Liver (tissue), 3 donors: ENCODE measurements at regions not wholly inside any gene's neighbourhood (a gene's known extent, or its start where the extent isn't known, plus 50 kb on each side); places are given as distances from the start of the nearest gene placed in this dataset.

ENCODE experiments used
- CTCF ChIP-seq: fragments of 150-350 bp; IDR thresholded peaks from 2 replicates; pipeline ENCODE4 v1.5.1; 2017; ENCODE audit warnings: improper control_type of control experiment, low read depth, low read length; ENCODE audit not compliant: missing input control
- EGR1 ChIP-seq, 2 donors: IDR thresholded peaks; 2 replicates each; pipeline ENCODE4 v1.6.1; 2016 to 2018; ENCODE audit warnings: antibody characterized with exemption in 2 of 2, low read depth in 2 of 2
- GABPA ChIP-seq, 2 donors: IDR thresholded peaks in 1 of 2; conservative IDR thresholded peaks in 1 of 2; 2 replicates each; pipeline ENCODE4 v1.6.1; 2016; ENCODE audit warnings: antibody characterized with exemption in 2 of 2, mild to moderate bottlenecking in 1 of 2, moderate library complexity in 1 of 2
- JUND ChIP-seq, 2 donors: IDR thresholded peaks; 2 replicates each; pipeline ENCODE4 v1.6.1; 2016; ENCODE audit warnings: antibody characterized with exemption in 2 of 2
- MAX ChIP-seq: IDR thresholded peaks from 2 replicates; pipeline ENCODE4 v1.6.1; 2016; ENCODE audit warnings: antibody characterized with exemption
- REST ChIP-seq: IDR thresholded peaks from 2 replicates; pipeline ENCODE4 v1.6.1; 2016; ENCODE audit warnings: antibody characterized with exemption, mild to moderate bottlenecking
- YY1 ChIP-seq: IDR thresholded peaks from 2 replicates; pipeline ENCODE4 v1.6.1; 2016; ENCODE audit warnings: antibody characterized with exemption, mild to moderate bottlenecking
- donor health status: healthy.
- donor health status: healthy.

GRCh38 chr11:26860895-26861294 lies 133.0 kb upstream of the FIBIN start:
- TF ChIP-seq CTCF (no peak), JUND (IDR thresholded peaks at IDR 0.05) (no peak), YY1 (no peak), REST (no peak), EGR1 (IDR thresholded peaks at IDR 0.05; ENCODE audit: low read depth in 2 of 2) (no peak), MAX (no peak), GABPA (IDR thresholded peaks at IDR 0.05 in 1 of 2, conservative IDR thresholded peaks at IDR 0.05 in 1 of 2) (no peak)
